ENCODE measurements at regions not wholly inside any gene's neighbourhood (a gene's known extent, or its start where the extent isn't known, plus 50 kb on each side); places are given as distances from the start of the nearest gene placed in this dataset.
"Not testable (repeated sequence)": the region's sequence is repeated elsewhere in the genome, so short reads cannot be mapped to it uniquely, and the experiment has no call there.

DNA sequence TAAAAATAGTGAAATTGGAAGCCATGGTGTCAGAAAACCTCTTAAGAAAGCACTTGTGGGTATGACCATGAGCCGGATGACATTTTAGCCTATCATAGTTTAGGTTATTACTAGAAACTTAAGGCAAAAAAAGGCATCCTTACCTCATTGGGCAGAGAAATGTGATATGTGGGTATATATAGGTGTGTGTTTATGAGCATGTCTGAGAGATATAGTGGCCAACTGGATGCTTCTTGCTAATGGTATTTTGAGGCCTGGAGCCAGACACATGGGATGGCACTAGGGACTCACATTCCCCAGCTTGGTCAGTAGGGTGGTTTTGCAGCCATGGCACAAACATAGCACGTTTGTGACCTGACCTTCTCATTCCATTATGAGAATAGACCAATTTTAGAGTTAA is 295.6 kb upstream of the MEF2C start:
- H3K9me3 ChIP-seq (ENCODE audit: control insufficient read depth, insufficient read depth, low read length): no peaks in the 10 kb centered on the region
- no peaks in the 10 kb centered on the region for H3K27me3 ChIP-seq (ENCODE audit: control insufficient read depth, insufficient read depth, low read length)
- no peak for DNase-seq (ENCODE audit: low read depth, low spot score)
- CTCF ChIA-PET: no interaction called here
- TF ChIP-seq, protein P1, sequence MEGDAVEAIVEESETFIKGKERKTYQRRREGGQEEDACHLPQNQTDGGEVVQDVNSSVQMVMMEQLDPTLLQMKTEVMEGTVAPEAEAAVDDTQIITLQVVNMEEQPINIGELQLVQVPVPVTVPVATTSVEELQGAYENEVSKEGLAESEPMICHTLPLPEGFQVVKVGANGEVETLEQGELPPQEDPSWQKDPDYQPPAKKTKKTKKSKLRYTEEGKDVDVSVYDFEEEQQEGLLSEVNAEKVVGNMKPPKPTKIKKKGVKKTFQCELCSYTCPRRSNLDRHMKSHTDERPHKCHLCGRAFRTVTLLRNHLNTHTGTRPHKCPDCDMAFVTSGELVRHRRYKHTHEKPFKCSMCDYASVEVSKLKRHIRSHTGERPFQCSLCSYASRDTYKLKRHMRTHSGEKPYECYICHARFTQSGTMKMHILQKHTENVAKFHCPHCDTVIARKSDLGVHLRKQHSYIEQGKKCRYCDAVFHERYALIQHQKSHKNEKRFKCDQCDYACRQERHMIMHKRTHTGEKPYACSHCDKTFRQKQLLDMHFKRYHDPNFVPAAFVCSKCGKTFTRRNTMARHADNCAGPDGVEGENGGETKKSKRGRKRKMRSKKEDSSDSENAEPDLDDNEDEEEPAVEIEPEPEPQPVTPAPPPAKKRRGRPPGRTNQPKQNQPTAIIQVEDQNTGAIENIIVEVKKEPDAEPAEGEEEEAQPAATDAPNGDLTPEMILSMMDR (IDR thresholded peaks at IDR 0.05; ENCODE audit: low read depth, low read length): no peak
- POLR2A ChIA-PET: no interaction called here
- H3K4me3 ChIP-seq (ENCODE audit: low read depth, low read length): no peak overlapping the region
- no peak overlapping the region for H3K27ac ChIP-seq (ENCODE audit: low read depth, low read length)

DNA sequence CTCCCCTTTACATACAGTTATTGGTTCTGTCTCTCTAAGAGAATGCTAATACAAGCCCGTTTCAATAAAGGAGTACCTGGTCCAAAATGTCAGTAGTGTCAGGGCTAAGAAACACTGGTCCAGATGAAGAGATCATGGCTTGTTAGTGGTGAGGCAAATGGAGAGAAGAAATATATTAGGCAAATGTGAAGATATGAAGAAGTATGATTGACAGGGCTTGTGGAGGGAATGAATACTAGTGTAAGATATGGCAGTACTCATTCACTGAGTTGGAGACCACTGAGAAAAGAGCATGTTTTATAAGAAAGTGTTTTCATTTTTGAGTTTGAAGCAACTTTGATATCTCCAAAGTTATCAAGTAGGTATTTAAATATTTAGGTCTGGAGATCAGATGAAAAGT is 290.5 kb upstream of the MEF2C start:
- TF ChIP-seq, protein P1 (IDR thresholded peaks at IDR 0.05; ENCODE audit: low read depth, low read length): no peak
- no peak for DNase-seq (ENCODE audit: low read depth, low spot score)
- ChIA-PET CTCF (no interaction called here), POLR2A (no interaction called here)
- no peaks in the 10 kb centered on the region for H3K27me3 ChIP-seq (ENCODE audit: control insufficient read depth, insufficient read depth, low read length)
- H3K27ac ChIP-seq (ENCODE audit: low read depth, low read length): no peak overlapping the region
- no peak overlapping the region for H3K4me3 ChIP-seq (ENCODE audit: low read depth, low read length)
- no peaks in the 10 kb centered on the region for H3K9me3 ChIP-seq (ENCODE audit: control insufficient read depth, insufficient read depth, low read length)

DNA sequence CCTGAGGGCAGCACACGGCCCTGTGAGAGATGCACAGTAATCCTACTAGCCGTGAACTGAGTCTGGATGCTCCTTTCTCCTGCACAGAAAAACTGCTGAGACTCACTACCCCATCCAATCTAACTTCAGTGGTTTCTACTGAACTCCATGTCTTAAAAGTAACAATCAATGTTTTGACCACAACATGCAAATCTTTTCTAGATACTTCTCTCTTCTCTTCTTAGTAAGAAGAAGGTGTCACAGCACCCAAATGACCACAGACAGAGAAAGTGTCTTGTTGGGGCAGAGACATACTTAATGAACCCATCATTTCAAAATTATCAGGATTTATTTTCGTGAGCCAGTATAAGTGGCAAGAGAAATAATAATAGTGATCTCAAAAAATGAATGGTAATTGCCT is 285.8 kb upstream of the MEF2C start:
- no peak for DNase-seq (ENCODE audit: low read depth, low spot score)
- ChIA-PET POLR2A (no interaction called here), CTCF (no interaction called here)
- H3K9me3 ChIP-seq (ENCODE audit: control insufficient read depth, insufficient read depth, low read length): no peaks in the 10 kb centered on the region
- TF ChIP-seq, protein P1 (IDR thresholded peaks at IDR 0.05; ENCODE audit: low read depth, low read length): no peak
- no peaks in the 10 kb centered on the region for H3K27me3 ChIP-seq (ENCODE audit: control insufficient read depth, insufficient read depth, low read length)
- H3K27ac ChIP-seq (ENCODE audit: low read depth, low read length): no peak overlapping the region
- no peak overlapping the region for H3K4me3 ChIP-seq (ENCODE audit: low read depth, low read length)

DNA sequence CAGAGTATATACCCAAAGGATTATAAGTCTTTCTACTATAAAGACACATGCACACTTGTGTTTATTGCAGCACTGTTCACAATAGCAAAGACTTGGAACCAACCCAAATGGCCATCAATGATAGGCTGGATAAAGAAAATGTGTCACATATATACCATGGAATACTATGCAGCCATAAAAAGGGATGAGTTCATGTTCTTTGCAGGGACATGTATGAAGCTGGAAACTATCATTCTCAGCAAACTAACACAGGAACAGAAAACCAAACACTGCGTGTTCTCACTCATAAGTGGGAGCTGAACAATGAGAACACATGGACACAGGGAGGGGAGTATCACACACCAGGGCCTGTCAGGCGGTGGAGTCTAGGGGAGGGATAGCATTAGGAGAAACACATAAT is 281.7 kb upstream of the MEF2C start:
- H3K27me3 ChIP-seq (ENCODE audit: control insufficient read depth, insufficient read depth, low read length); H3K27ac ChIP-seq (ENCODE audit: low read depth, low read length); CTCF ChIA-PET; DNase-seq (ENCODE audit: low read depth, low spot score); POLR2A ChIA-PET; H3K4me3 ChIP-seq (ENCODE audit: low read depth, low read length); H3K9me3 ChIP-seq (ENCODE audit: control insufficient read depth, insufficient read depth, low read length): not testable (repeated sequence)

DNA sequence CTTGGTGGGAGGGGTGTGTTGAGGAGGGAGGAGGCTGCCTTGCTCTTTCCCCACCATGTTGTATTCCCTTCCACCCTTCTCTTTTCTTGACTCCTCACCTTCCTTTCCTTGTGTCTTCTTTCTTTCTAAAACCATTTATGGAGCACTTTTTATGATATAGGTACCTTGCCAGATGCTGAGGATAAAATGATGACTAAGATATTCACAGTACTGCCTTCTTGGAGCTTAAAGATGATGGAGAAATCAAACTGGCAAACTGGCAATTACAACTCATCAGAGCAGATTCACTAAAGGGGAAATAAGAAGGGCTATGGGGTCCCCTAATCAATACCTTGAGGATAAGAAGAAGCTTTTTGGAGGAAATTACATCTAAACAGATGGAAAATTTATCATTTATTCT is 273.2 kb upstream of the MEF2C start:
- TF ChIP-seq, protein P1 (IDR thresholded peaks at IDR 0.05; ENCODE audit: low read depth, low read length): no peak
- H3K27ac ChIP-seq (ENCODE audit: low read depth, low read length): no peak overlapping the region
- CTCF ChIA-PET: no interaction called here
- H3K4me3 ChIP-seq (ENCODE audit: low read depth, low read length): no peak overlapping the region
- POLR2A ChIA-PET: no interaction called here
- DNase-seq (ENCODE audit: low read depth, low spot score): no peak
- no peaks in the 10 kb centered on the region for H3K9me3 ChIP-seq (ENCODE audit: control insufficient read depth, insufficient read depth, low read length)
- no peaks in the 10 kb centered on the region for H3K27me3 ChIP-seq (ENCODE audit: control insufficient read depth, insufficient read depth, low read length)

DNA sequence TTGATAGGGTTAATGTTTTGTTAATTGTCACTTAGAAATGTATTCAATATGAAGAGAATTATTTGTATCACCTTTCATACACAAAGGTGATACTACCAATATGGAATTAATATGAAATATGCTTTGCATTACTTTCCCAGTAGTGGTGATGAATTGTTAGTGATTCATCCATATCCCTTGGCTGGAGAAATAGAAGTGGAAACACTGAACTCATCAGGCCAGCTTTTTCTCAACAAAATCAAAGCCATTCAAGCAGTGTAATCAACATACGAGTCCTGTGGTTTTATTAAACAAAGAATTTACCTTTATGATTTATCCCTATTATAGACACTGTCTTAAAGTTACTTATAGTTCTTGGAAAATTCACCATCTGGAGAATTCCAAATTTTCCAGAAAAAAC is 264.0 kb upstream of the MEF2C start:
- ChIA-PET POLR2A (no interaction called here), CTCF (no interaction called here)
- no peak overlapping the region for H3K27ac ChIP-seq (ENCODE audit: low read depth, low read length)
- no peaks in the 10 kb centered on the region for H3K27me3 ChIP-seq (ENCODE audit: control insufficient read depth, insufficient read depth, low read length)
- no peak for DNase-seq (ENCODE audit: low read depth, low spot score)
- TF ChIP-seq, protein P1 (IDR thresholded peaks at IDR 0.05; ENCODE audit: low read depth, low read length): no peak
- no peaks in the 10 kb centered on the region for H3K9me3 ChIP-seq (ENCODE audit: control insufficient read depth, insufficient read depth, low read length)
- no peak overlapping the region for H3K4me3 ChIP-seq (ENCODE audit: low read depth, low read length)

Measured in AG04450 (cell line).